ENCODE measurements at regions not wholly inside any gene's neighbourhood (a gene's known extent, or its start where the extent isn't known, plus 50 kb on each side); places are given as distances from the start of the nearest gene placed in this dataset.
"Not testable (repeated sequence)": the region's sequence is repeated elsewhere in the genome, so short reads cannot be mapped to it uniquely, and the experiment has no call there.

- not testable (repeated sequence) for DNase-seq (ENCODE audit: low read depth)
Observed at GRCh38 chr10:130718744-130719447, 582.7 kb downstream of the GLRX3 start.

GRCh38 chr10:130719448-130719752, 583.2 kb downstream of the GLRX3 start:
- DNase-seq (ENCODE audit: low read depth), result no peak

GRCh38 chr10:130720235-130720634, 584.0 kb downstream of the GLRX3 start:
- no peak for DNase-seq (ENCODE audit: low read depth)

- no peak for DNase-seq (ENCODE audit: low read depth)
Observed at GRCh38 chr10:130721971-130722370, 585.8 kb downstream of the GLRX3 start.

- DNase-seq (ENCODE audit: low read depth), result no peak
Observed at GRCh38 chr10:130723704-130724103, 587.5 kb downstream of the GLRX3 start.

GRCh38 chr10:130725474-130725970, 586.0 kb downstream of the TCERG1L start:
- DNase-seq (ENCODE audit: low read depth), result no peak

GRCh38 chr10:130726996-130727725, 584.4 kb downstream of the TCERG1L start:
- DNase-seq (ENCODE audit: low read depth), result no peak

- DNase-seq (ENCODE audit: low read depth), result no peak
Observed at GRCh38 chr10:130727766-130728490, 583.6 kb downstream of the TCERG1L start.

GRCh38 chr10:130728531-130729215, 582.8 kb downstream of the TCERG1L start:
- DNase-seq (ENCODE audit: low read depth), result no peak

GRCh38 chr10:130729876-130730275, 581.6 kb downstream of the TCERG1L start:
- DNase-seq (ENCODE audit: low read depth), result no peak

- DNase-seq (ENCODE audit: low read depth), result no peak
Observed at GRCh38 chr10:130737186-130737585, 574.3 kb downstream of the TCERG1L start.

- no peak for DNase-seq (ENCODE audit: low read depth)
Observed at GRCh38 chr10:130737621-130738020, 573.9 kb downstream of the TCERG1L start.

- DNase-seq (ENCODE audit: low read depth), result no peak
Observed at GRCh38 chr10:130739016-130739756, 572.3 kb downstream of the TCERG1L start.

GRCh38 chr10:130739757-130740145, 571.8 kb downstream of the TCERG1L start:
- DNase-seq (ENCODE audit: low read depth), result no peak

- DNase-seq (ENCODE audit: low read depth), result no peak
Observed at GRCh38 chr10:130740166-130740565, 571.4 kb downstream of the TCERG1L start.

GRCh38 chr10:130740915-130741750, 570.4 kb downstream of the TCERG1L start:
- DNase-seq (ENCODE audit: low read depth), result no peak

GRCh38 chr10:130741901-130742855, 569.3 kb downstream of the TCERG1L start:
- no peak for DNase-seq (ENCODE audit: low read depth)

- no peak for DNase-seq (ENCODE audit: low read depth)
Observed at GRCh38 chr10:130742941-130743675, 568.4 kb downstream of the TCERG1L start.

GRCh38 chr10:130743751-130744271, 567.7 kb downstream of the TCERG1L start:
- DNase-seq (ENCODE audit: low read depth), result no peak
